Peyer's patch (tissue), 4 donors: ENCODE measurements at regions not wholly inside any gene's neighbourhood (a gene's known extent, or its start where the extent isn't known, plus 50 kb on each side); places are given as distances from the start of the nearest gene placed in this dataset.
"Not testable (repeated sequence)": the region's sequence is repeated elsewhere in the genome, so short reads cannot be mapped to it uniquely, and the experiment has no call there.

Experiments
- DNase-seq, 3 donors: peaks; one replicate each; pipeline ENCODE4 v3.0.0-alpha.2; 2017 to 2019
- H3K27ac ChIP-seq, 4 donors: fragments of 200-600 bp; sonication (generic); one replicate each; pipeline ENCODE4 v1.5.1; 2016 to 2019
- H3K27me3 ChIP-seq, 2 donors: fragments of 200-600 bp; sonication (generic); one replicate each; pipeline ENCODE4 v1.5.1; 2019
- H3K36me3 ChIP-seq, 3 donors: fragments of 200-600 bp; sonication (generic); one replicate each; pipeline ENCODE4 v1.5.1; 2016 to 2019
- H3K4me1 ChIP-seq, 4 donors: fragments of 200-600 bp; sonication (generic); one replicate each; pipeline ENCODE4 v1.5.1; 2016 to 2019
- H3K4me3 ChIP-seq, 4 donors: fragments of 200-600 bp; sonication (generic); 1 replicate in 3 of 4; 2 replicates in 1 of 4; pipeline ENCODE4 v1.5.1; 2016 to 2019; ENCODE audit warnings: mild to moderate bottlenecking in 1 of 4
- H3K9me3 ChIP-seq, 4 donors: fragments of 200-600 bp; sonication (generic); one replicate each; pipeline ENCODE4 v1.5.1; 2016 to 2019; ENCODE audit warnings: mild to moderate bottlenecking in 1 of 4
- POLR2A ChIP-seq, 2 donors: fragments of 450-650 bp; IDR thresholded peaks; one replicate each; pipeline ENCODE4 v1.5.1; 2017; ENCODE audit warnings: antibody characterized with exemption in 2 of 2, mild to moderate bottlenecking in 2 of 2, moderate library complexity in 2 of 2
- TF ChIP-seq, protein P1 (sequence below), 6 experiments: fragments of 450-650 bp in 4 of 6; fragments of 200-600 bp in 2 of 6; sonication (generic) in 1 of 6; IDR thresholded peaks; one replicate each; pipeline ENCODE4 v1.5.1; 2017 to 2019; ENCODE audit warnings: antibody characterized with exemption in 6 of 6, mild to moderate bottlenecking in 3 of 6, moderate library complexity in 1 of 6

DNA sequence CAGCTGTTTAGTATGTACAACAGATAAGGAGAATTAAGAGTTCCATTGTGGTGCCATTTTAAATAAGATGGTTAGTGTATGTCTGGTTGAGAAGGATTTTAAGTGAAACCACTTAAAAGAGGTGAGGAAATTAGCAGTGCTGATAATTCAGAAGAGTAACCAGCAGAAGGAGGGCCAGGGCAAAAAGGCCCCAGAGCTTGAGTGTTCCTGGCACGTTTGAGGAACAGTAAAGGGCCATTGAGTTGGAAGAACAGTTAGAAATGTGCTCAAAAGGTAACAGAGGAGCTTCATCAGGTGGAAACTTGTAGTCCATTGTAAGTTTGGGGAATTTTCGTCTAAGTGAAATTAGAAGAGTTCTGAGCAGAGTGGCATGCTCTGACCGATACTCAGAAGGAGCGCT, 606.2 kb upstream of the ZFP42 start:
- Histone ChIP-seq H3K27me3 (no peaks in the 10 kb centered on the region), H3K4me1 (no peaks in the 10 kb centered on the region), H3K9me3 (no peaks in the 10 kb centered on the region), H3K4me3 (no peak overlapping the region), H3K36me3 (no peaks in the 10 kb centered on the region), H3K27ac (no peak overlapping the region)
- no peak for DNase-seq
- no peak for TF ChIP-seq POLR2A (IDR thresholded peaks at IDR 0.05)
- TF ChIP-seq, protein P1, sequence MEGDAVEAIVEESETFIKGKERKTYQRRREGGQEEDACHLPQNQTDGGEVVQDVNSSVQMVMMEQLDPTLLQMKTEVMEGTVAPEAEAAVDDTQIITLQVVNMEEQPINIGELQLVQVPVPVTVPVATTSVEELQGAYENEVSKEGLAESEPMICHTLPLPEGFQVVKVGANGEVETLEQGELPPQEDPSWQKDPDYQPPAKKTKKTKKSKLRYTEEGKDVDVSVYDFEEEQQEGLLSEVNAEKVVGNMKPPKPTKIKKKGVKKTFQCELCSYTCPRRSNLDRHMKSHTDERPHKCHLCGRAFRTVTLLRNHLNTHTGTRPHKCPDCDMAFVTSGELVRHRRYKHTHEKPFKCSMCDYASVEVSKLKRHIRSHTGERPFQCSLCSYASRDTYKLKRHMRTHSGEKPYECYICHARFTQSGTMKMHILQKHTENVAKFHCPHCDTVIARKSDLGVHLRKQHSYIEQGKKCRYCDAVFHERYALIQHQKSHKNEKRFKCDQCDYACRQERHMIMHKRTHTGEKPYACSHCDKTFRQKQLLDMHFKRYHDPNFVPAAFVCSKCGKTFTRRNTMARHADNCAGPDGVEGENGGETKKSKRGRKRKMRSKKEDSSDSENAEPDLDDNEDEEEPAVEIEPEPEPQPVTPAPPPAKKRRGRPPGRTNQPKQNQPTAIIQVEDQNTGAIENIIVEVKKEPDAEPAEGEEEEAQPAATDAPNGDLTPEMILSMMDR (IDR thresholded peaks at IDR 0.05), result no peak

- Histone ChIP-seq H3K27ac (no peak overlapping the region), H3K4me3 (no peak overlapping the region), H3K36me3 (no peaks in the 10 kb centered on the region), H3K27me3 (no peaks in the 10 kb centered on the region), H3K4me1 (no peaks in the 10 kb centered on the region), H3K9me3 (no peaks in the 10 kb centered on the region)
- TF ChIP-seq, protein P1 (IDR thresholded peaks at IDR 0.05), result no peak
- TF ChIP-seq POLR2A (IDR thresholded peaks at IDR 0.05), result no peak
- no peak for DNase-seq
Measured at GRCh38 chr4:187390646-187391045, 604.9 kb upstream of the ZFP42 start.

- H3K27ac ChIP-seq, result no peak overlapping the region
- H3K4me3 ChIP-seq, result no peak overlapping the region
- no peaks in the 10 kb centered on the region for H3K4me1 ChIP-seq
- no peak for DNase-seq
- no peaks in the 10 kb centered on the region for H3K27me3 ChIP-seq
- no peaks in the 10 kb centered on the region for H3K9me3 ChIP-seq
- no peak for TF ChIP-seq POLR2A (IDR thresholded peaks at IDR 0.05)
- TF ChIP-seq, protein P1 (IDR thresholded peaks at IDR 0.05), result no peak
- no peaks in the 10 kb centered on the region for H3K36me3 ChIP-seq
Measured at GRCh38 chr4:187393531-187394344, 601.8 kb upstream of the ZFP42 start.

DNA sequence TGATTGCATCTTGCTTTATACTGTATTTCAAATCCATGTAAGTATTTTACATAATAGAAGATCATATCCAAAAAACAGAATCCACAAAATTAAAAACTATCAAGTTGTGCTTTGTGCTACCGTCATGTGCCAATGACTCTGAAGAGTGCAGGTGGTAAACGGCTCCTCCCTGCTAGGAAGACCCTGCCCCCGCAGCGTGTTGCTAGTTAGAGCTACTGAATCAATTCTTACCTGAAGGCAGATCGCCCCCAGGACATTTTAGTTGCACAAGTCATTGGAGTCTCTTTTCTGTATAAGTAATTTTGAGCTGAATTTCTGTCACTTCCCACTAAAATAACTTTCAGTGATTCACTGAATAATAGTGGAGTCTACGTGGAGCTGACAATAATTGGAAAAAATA, 599.5 kb upstream of the ZFP42 start:
- no peak overlapping the region for H3K27ac ChIP-seq
- TF ChIP-seq POLR2A (IDR thresholded peaks at IDR 0.05), result no peak
- TF ChIP-seq, protein P1 (IDR thresholded peaks at IDR 0.05), result no peak
- no peak for DNase-seq
- H3K36me3 ChIP-seq, result no peaks in the 10 kb centered on the region
- H3K9me3 ChIP-seq, result no peaks in the 10 kb centered on the region
- no peak overlapping the region for H3K4me3 ChIP-seq
- H3K27me3 ChIP-seq, result no peaks in the 10 kb centered on the region
- H3K4me1 ChIP-seq, result no peaks in the 10 kb centered on the region

- not testable (repeated sequence) for H3K4me1 ChIP-seq, H3K4me3 ChIP-seq, H3K27ac ChIP-seq, H3K9me3 ChIP-seq, H3K36me3 ChIP-seq, DNase-seq, H3K27me3 ChIP-seq
Measured at GRCh38 chr4:187408447-187408846, 587.1 kb upstream of the ZFP42 start.

GRCh38 chr4:187413564-187414358, 581.8 kb upstream of the ZFP42 start:
- no peak overlapping the region for H3K4me3 ChIP-seq
- no peak for TF ChIP-seq POLR2A (IDR thresholded peaks at IDR 0.05)
- TF ChIP-seq, protein P1 (IDR thresholded peaks at IDR 0.05), result no peak
- no peak for DNase-seq
- no peaks in the 10 kb centered on the region for H3K4me1 ChIP-seq
- H3K27me3 ChIP-seq, result no peaks in the 10 kb centered on the region
- H3K36me3 ChIP-seq, result no peaks in the 10 kb centered on the region
- no peaks in the 10 kb centered on the region for H3K9me3 ChIP-seq
- H3K27ac ChIP-seq, result no peak overlapping the region
